Mesendoderm (in vitro differentiated cells): ENCODE measurements at regions not wholly inside any gene's neighbourhood (a gene's known extent, or its start where the extent isn't known, plus 50 kb on each side); places are given as distances from the start of the nearest gene placed in this dataset.

Source experiments
- DNase-seq: peaks from one replicate; pipeline ENCODE4 v3.0.0; 2013
- H2AK5ac ChIP-seq: 2 replicates; pipeline ENCODE4 v1.6.1; 2013; ENCODE audit warnings: low read length, inconsistent platforms
- H2BK120ac ChIP-seq: 2 replicates; pipeline ENCODE4 v1.6.1; 2013; ENCODE audit warnings: low read depth, mild to moderate bottlenecking, low read length, moderate library complexity, mixed read lengths
- H2BK15ac ChIP-seq: replicated peaks from 2 replicates; pipeline ENCODE4 v1.6.1; 2013; ENCODE audit warnings: low read depth, mild to moderate bottlenecking, moderate library complexity
- H2BK5ac ChIP-seq: 2 replicates; pipeline ENCODE4 v1.6.1; 2013; ENCODE audit warnings: low read length, inconsistent platforms
- H3K18ac ChIP-seq: 2 replicates; pipeline ENCODE4 v1.6.1; 2013; ENCODE audit warnings: mild to moderate bottlenecking, low read length, mixed read lengths
- H3K23ac ChIP-seq: one replicate; pipeline ENCODE4 v1.6.1; 2013; ENCODE audit warnings: low read length
- H3K27ac ChIP-seq: 2 replicates; pipeline ENCODE4 v1.5.1; 2013; ENCODE audit warnings: low read depth, mild to moderate bottlenecking, inconsistent platforms, low read length, moderate library complexity
- H3K27me3 ChIP-seq: 2 replicates; pipeline ENCODE4 v1.6.1; 2013; ENCODE audit warnings: low read length, control low read depth, mild to moderate bottlenecking, inconsistent platforms; ENCODE audit not compliant: insufficient read depth, poor library complexity
- H3K36me3 ChIP-seq: 2 replicates; pipeline ENCODE4 v1.6.1; 2013; ENCODE audit warnings: low read length, inconsistent platforms; ENCODE audit not compliant: control insufficient read depth, insufficient read depth
- H3K4ac ChIP-seq: one replicate; pipeline ENCODE4 v1.6.1; 2013; ENCODE audit warnings: low read depth, mild to moderate bottlenecking, low read length, moderate library complexity
- H3K4me1 ChIP-seq: 2 replicates; pipeline ENCODE4 v1.6.1; 2013; ENCODE audit warnings: low read depth, low read length, inconsistent platforms; ENCODE audit not compliant: control insufficient read depth
- H3K4me2 ChIP-seq: 2 replicates; pipeline ENCODE4 v1.6.1; 2013; ENCODE audit warnings: low read length
- H3K4me3 ChIP-seq: 2 replicates; pipeline ENCODE4 v1.5.1; 2013; ENCODE audit warnings: mild to moderate bottlenecking, low read length
- H3K56ac ChIP-seq: one replicate; pipeline ENCODE4 v1.6.1; 2013; ENCODE audit warnings: low read length
- H3K79me1 ChIP-seq: 2 replicates; pipeline ENCODE4 v1.6.1; 2013; ENCODE audit warnings: low read length, inconsistent platforms
- H3K79me2 ChIP-seq: 2 replicates; pipeline ENCODE4 v1.6.1; 2013; ENCODE audit warnings: mild to moderate bottlenecking, low read length; ENCODE audit not compliant: control insufficient read depth, insufficient read depth
- H3K9ac ChIP-seq: 2 replicates; pipeline ENCODE4 v1.6.1; 2013; ENCODE audit warnings: low read length, inconsistent platforms
- H4K5ac ChIP-seq: one replicate; pipeline ENCODE4 v1.6.1; 2013; ENCODE audit warnings: low read length
- H4K8ac ChIP-seq: one replicate; pipeline ENCODE4 v1.6.1; 2013; ENCODE audit warnings: low read depth, mild to moderate bottlenecking, control low read depth, low read length, moderate library complexity
- WGBS: extraction: QIAGEN DNeasy Blood & Tissue Kit; methylation state at CpG from one replicate; pipeline ENCODE4 v1.1.7; 2013; ENCODE audit warnings: low lambda C conversion rate, missing lambda C conversion rate; ENCODE audit not compliant: insufficient coverage; ENCODE audit errors: extremely low coverage; 5-methylcytosine and 5-hydroxymethylcytosine counted together

DNA sequence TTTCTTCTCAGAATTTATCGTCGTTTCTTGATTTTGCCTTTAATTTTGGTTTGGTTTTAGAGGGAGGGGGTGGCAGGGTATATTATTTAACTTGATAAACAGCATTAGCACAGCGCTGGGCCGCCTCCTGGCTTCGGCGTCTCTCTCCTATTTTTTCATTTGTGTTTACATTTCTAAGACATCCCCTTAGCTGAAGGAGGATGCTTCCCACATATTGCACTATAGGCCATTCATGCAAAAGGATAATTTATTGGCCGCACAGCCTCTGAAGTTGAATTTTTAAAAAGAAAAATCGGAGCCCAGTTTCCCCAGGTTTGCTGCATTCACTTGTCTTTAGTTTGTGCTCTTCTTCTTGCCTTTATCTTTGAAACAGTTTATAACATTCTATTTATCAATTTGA, 497.4 kb upstream of the ZFHX3 start:
- H3K4ac ChIP-seq: no peak overlapping the region
- no peak overlapping the region for H3K4me3 ChIP-seq
- no peak overlapping the region for H3K4me2 ChIP-seq
- no peak overlapping the region for H2BK5ac ChIP-seq
- no peaks in the 10 kb centered on the region for H3K27me3 ChIP-seq
- H4K8ac ChIP-seq: no peak overlapping the region
- no peak overlapping the region for H3K27ac ChIP-seq
- H2AK5ac ChIP-seq: no peak overlapping the region
- no peak overlapping the region for H3K56ac ChIP-seq
- WGBS: no CpG with 5 or more reads among the region's 8 CpGs
- H3K23ac ChIP-seq: no peak overlapping the region
- H3K9ac ChIP-seq: no peak overlapping the region
- no peak overlapping the region for H3K18ac ChIP-seq
- no peak overlapping the region for H2BK120ac ChIP-seq
- no peaks in the 10 kb centered on the region for H3K36me3 ChIP-seq
- no peak overlapping the region for H4K5ac ChIP-seq
- H3K79me1 ChIP-seq: no peaks in the 10 kb centered on the region
- H3K4me1 ChIP-seq: peaks cover 2% of the 10 kb centered on the region
- H3K79me2 ChIP-seq: no peaks in the 10 kb centered on the region
- H2BK15ac ChIP-seq: no peak overlapping the region
- DNase-seq: no peak

- H3K4me3 ChIP-seq: no peak overlapping the region
- no peaks in the 10 kb centered on the region for H3K79me2 ChIP-seq
- no peak overlapping the region for H2BK15ac ChIP-seq
- H3K4ac ChIP-seq: no peak overlapping the region
- H3K79me1 ChIP-seq: no peaks in the 10 kb centered on the region
- no CpG with 5 or more reads among the region's 8 CpGs for whole genome bisulfite sequencing
- H3K23ac ChIP-seq: no peak overlapping the region
- no peak overlapping the region for H3K27ac ChIP-seq
- no peak overlapping the region for H4K5ac ChIP-seq
- H3K9ac ChIP-seq: no peak overlapping the region
- H3K27me3 ChIP-seq: no peaks in the 10 kb centered on the region
- H2AK5ac ChIP-seq: no peak overlapping the region
- no peaks in the 10 kb centered on the region for H3K4me1 ChIP-seq
- H3K18ac ChIP-seq: no peak overlapping the region
- H4K8ac ChIP-seq: no peak overlapping the region
- H3K4me2 ChIP-seq: no peak overlapping the region
- H2BK5ac ChIP-seq: no peak overlapping the region
- no peak for DNase-seq
- H2BK120ac ChIP-seq: no peak overlapping the region
- H3K56ac ChIP-seq: no peak overlapping the region
- H3K36me3 ChIP-seq: no peaks in the 10 kb centered on the region
These were observed 496.9 kb upstream of the ZFHX3 start for GRCh38 chr16:73544826-73545225.

DNA sequence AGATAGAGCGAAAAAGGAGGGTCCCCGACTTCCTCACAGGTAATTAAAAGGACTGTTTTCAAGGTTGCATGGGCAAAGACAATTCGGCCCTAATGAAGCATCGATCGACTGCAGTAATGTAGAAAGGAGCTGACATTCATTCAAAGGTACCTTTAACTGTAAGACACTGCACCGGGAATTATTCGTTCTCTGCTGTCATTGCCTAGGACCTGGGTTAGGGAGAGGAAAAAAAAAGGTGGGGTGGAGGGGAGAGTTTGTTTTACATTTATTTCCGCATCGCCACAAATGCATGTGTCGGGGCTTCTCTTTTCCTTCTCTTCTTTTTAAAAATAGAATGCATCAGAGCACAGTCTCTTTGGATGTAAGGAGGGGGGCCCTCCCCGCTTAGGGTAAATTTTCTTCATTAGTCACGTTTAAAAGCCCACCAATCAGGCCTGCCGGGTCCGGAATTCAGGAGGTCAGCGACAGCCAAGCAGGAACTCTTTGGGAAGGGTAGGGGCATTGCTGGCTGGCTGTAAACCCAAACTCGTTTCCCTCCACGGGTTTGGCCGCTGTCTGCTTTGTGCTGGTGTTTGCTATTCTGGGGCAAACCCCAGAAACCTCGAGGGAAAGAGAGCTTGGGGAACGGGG, 496.2 kb upstream of the ZFHX3 start:
- H3K27ac ChIP-seq: no peak overlapping the region
- no peaks in the 10 kb centered on the region for H3K79me1 ChIP-seq
- H2BK15ac ChIP-seq: no peak overlapping the region
- WGBS: no CpG with 5 or more reads among the region's 20 CpGs
- no peak overlapping the region for H3K4me2 ChIP-seq
- H3K56ac ChIP-seq: peak overlapping the region; percentile 31
- H2BK5ac ChIP-seq: no peak overlapping the region
- H3K27me3 ChIP-seq: no peaks in the 10 kb centered on the region
- no peaks in the 10 kb centered on the region for H3K36me3 ChIP-seq
- no peaks in the 10 kb centered on the region for H3K4me1 ChIP-seq
- no peak overlapping the region for H4K8ac ChIP-seq
- no peak overlapping the region for H3K23ac ChIP-seq
- no peak overlapping the region for H2BK120ac ChIP-seq
- no peak overlapping the region for H3K9ac ChIP-seq
- H3K4ac ChIP-seq: no peak overlapping the region
- no peaks in the 10 kb centered on the region for H3K79me2 ChIP-seq
- no peak for DNase-seq
- no peak overlapping the region for H2AK5ac ChIP-seq
- no peak overlapping the region for H3K18ac ChIP-seq
- H4K5ac ChIP-seq: no peak overlapping the region
- no peak overlapping the region for H3K4me3 ChIP-seq

DNA sequence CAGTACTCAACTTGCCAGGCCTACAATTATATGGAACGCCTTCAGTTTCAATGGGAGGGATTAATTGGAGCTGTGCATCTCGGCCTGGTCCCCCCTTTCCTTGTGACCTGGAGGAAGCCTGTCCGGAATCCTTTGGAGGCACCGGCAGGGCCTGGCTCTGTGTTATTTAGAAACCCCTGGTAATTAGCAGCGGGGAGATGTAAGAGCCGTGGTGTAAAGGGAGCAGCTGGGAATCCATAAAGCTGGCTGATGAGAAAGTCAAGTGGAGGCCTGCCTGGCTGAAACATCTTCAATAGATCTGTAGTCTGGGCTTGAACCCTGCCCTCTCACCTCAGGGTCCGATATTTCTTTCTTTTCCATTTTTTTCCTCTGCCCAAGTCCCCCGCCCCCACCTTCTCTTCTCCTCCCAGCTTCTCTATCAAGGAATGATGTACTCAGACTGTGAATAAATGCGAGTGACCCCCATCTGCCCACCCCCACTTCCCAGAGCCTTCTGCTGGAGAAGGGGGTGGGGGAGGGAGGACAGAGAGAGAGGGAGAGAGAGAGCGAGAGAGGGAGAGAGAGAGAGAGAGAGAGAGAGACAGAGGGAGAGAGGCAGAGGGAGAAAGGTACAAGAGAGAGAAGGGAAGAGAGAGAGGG, 495.5 kb upstream of the ZFHX3 start:
- Histone ChIP-seq H4K5ac (no peak overlapping the region), H3K9ac (no peak overlapping the region), H3K4me2 (no peak overlapping the region), H3K4me1 (no peaks in the 10 kb centered on the region), H3K79me2 (no peaks in the 10 kb centered on the region), H4K8ac (no peak overlapping the region), H3K18ac (no peak overlapping the region), H3K27me3 (no peaks in the 10 kb centered on the region), H3K79me1 (no peaks in the 10 kb centered on the region), H2AK5ac (no peak overlapping the region), H2BK15ac (no peak overlapping the region), H3K4ac (no peak overlapping the region), H3K36me3 (no peaks in the 10 kb centered on the region), H3K23ac (no peak overlapping the region), H3K4me3 (no peak overlapping the region), H2BK5ac (no peak overlapping the region), H2BK120ac (no peak overlapping the region), H3K27ac (no peak overlapping the region), H3K56ac (no peak overlapping the region)
- no peak for DNase-seq
- no CpG with 5 or more reads among the region's 10 CpGs for WGBS

- Histone ChIP-seq H3K23ac (no peak overlapping the region), H4K5ac (no peak overlapping the region), H2BK15ac (no peak overlapping the region), H3K4ac (no peak overlapping the region), H3K18ac (no peak overlapping the region), H4K8ac (no peak overlapping the region), H2BK5ac (no peak overlapping the region), H3K4me2 (no peak overlapping the region), H3K27ac (no peak overlapping the region), H3K79me1 (no peaks in the 10 kb centered on the region), H3K9ac (no peak overlapping the region), H3K79me2 (no peaks in the 10 kb centered on the region), H3K36me3 (no peaks in the 10 kb centered on the region), H2BK120ac (no peak overlapping the region), H3K56ac (no peak overlapping the region), H3K27me3 (no peaks in the 10 kb centered on the region), H3K4me3 (no peak overlapping the region), H3K4me1 (no peaks in the 10 kb centered on the region), H2AK5ac (no peak overlapping the region)
- no peak for DNase-seq
- WGBS: no CpG with 5 or more reads among the region's 8 CpGs
These were observed 495.0 kb upstream of the ZFHX3 start for GRCh38 chr16:73542885-73543284.

GRCh38 chr16:73537921-73538320, 490.0 kb upstream of the ZFHX3 start:
- DNase-seq: no peak
- Histone ChIP-seq H3K4me1 (no peaks in the 10 kb centered on the region), H3K27ac (no peak overlapping the region), H3K9ac (no peak overlapping the region), H2BK5ac (no peak overlapping the region), H4K8ac (no peak overlapping the region), H3K56ac (no peak overlapping the region), H2BK120ac (no peak overlapping the region), H3K27me3 (no peaks in the 10 kb centered on the region), H4K5ac (no peak overlapping the region), H3K79me1 (no peaks in the 10 kb centered on the region), H3K4ac (no peak overlapping the region), H3K4me3 (no peak overlapping the region), H3K23ac (no peak overlapping the region), H3K18ac (no peak overlapping the region), H2AK5ac (no peak overlapping the region), H3K36me3 (no peaks in the 10 kb centered on the region), H3K4me2 (no peak overlapping the region), H3K79me2 (no peaks in the 10 kb centered on the region), H2BK15ac (no peak overlapping the region)
- WGBS: no CpG with 5 or more reads among the region's 3 CpGs
